ENCODE measurements at regions not wholly inside any gene's neighbourhood (a gene's known extent, or its start where the extent isn't known, plus 50 kb on each side); places are given as distances from the start of the nearest gene placed in this dataset.

DNA sequence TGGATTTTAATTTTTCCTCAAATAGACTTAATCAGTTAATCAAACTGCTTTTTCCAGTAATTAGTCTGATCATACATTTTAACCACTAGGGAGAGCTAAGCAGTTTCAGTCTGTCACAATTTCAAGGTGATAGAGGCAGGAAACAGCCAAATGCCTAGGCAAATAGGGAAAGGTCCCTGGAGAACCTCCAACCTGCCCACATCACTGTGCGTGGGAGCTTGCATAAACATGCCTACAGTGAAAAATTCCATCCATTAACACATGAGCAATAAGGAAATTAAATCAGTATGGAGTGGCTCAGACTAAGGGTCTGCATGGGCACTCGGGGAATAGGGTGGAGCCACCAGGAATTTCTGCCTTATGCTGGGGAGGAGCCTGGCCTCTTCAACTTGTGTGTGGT is 74.6 kb downstream of the AASDHPPT start:
- H3K27ac ChIP-seq, result peak overlapping the region; percentile 18 to 62
- H3K9me3 ChIP-seq, result no peaks in the 10 kb centered on the region
- no peaks in the 10 kb centered on the region for H3K4me1 ChIP-seq
- no peaks in the 10 kb centered on the region for H3K27me3 ChIP-seq
- intact Hi-C loops (cut with DNase I; ENCODE audit: low total_unique reads), result no loop called here
- no peak overlapping the region for H3K4me3 ChIP-seq
- TF ChIP-seq, protein P1, sequence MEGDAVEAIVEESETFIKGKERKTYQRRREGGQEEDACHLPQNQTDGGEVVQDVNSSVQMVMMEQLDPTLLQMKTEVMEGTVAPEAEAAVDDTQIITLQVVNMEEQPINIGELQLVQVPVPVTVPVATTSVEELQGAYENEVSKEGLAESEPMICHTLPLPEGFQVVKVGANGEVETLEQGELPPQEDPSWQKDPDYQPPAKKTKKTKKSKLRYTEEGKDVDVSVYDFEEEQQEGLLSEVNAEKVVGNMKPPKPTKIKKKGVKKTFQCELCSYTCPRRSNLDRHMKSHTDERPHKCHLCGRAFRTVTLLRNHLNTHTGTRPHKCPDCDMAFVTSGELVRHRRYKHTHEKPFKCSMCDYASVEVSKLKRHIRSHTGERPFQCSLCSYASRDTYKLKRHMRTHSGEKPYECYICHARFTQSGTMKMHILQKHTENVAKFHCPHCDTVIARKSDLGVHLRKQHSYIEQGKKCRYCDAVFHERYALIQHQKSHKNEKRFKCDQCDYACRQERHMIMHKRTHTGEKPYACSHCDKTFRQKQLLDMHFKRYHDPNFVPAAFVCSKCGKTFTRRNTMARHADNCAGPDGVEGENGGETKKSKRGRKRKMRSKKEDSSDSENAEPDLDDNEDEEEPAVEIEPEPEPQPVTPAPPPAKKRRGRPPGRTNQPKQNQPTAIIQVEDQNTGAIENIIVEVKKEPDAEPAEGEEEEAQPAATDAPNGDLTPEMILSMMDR (IDR thresholded peaks at IDR 0.05), result peak in 1 of 3 donors; percentile 15
- TF ChIP-seq POLR2AphosphoS5 (IDR thresholded peaks at IDR 0.05) (no peak), POLR2A (IDR thresholded peaks at IDR 0.05) (no peak)
- no peaks in the 10 kb centered on the region for H3K36me3 ChIP-seq
- DNase-seq (ENCODE audit: low spot score in 2 of 2), result no peak

DNA sequence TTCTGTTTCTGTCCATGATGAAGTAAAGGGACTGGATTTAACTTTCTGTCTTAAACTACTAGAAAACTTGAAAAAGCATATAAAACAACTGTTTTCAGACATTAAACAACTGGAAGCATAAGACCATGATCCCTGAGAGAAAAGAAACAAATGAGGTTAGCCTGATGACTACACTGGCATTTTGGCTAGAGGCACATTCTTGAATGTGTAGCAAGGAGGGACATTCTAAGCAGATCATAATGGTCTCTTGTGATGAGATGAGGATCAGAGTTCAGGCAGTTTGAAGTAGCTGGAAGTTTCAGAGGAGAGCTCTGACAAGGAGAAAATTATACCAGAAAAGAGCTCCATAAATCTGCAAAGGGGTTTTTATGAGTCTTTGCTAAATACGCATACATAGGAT is 75.4 kb downstream of the AASDHPPT start:
- H3K36me3 ChIP-seq, result no peaks in the 10 kb centered on the region
- intact Hi-C loops (cut with DNase I; ENCODE audit: low total_unique reads), result no loop called here
- H3K9me3 ChIP-seq, result no peaks in the 10 kb centered on the region
- no peaks in the 10 kb centered on the region for H3K27me3 ChIP-seq
- H3K4me1 ChIP-seq, result no peaks in the 10 kb centered on the region
- H3K4me3 ChIP-seq, result no peak overlapping the region
- TF ChIP-seq POLR2A (IDR thresholded peaks at IDR 0.05) (no peak), POLR2AphosphoS5 (IDR thresholded peaks at IDR 0.05) (no peak)
- TF ChIP-seq, protein P1 (IDR thresholded peaks at IDR 0.05), result no peak
- peak overlapping the region in 1 of 2 donors; percentile 18 for H3K27ac ChIP-seq
- no peak for DNase-seq (ENCODE audit: low spot score in 2 of 2)

DNA sequence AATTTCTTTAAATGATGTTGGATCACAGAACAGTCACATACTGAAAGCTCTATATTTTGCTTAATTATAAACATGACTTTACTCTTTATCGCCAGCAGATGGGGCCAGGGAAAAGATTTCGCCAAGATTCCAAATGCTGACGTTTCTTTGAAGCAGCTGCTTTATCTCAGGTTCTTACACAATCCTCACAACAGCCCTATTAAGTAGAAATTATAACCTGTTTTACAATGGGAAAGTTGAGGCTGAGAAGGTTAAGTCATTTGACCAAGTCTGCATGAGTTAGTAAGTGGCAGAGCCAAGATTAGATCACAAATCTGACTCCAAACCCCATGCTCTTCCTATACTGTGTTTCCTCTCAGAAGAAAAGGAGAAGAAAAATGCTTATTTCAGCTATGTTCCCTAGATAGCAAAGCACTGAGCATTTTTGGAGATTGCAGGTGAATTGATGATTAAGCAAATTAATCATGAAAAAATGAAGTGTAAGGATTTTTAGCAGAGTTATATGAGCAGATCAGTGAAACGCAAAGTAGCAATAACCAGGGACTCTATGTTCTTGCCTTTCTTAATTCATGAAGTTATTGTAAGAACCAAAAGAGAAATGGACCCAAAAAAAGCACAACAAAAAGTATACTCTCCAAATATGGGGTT is 79.0 kb downstream of the AASDHPPT start:
- DNase-seq (ENCODE audit: low spot score in 2 of 2), result no peak
- Histone ChIP-seq H3K27me3 (no peaks in the 10 kb centered on the region), H3K27ac (no peak overlapping the region), H3K36me3 (no peaks in the 10 kb centered on the region), H3K4me1 (no peaks in the 10 kb centered on the region), H3K4me3 (no peak overlapping the region), H3K9me3 (no peaks in the 10 kb centered on the region)
- intact Hi-C loops (cut with DNase I; ENCODE audit: low total_unique reads), result no loop called here
- TF ChIP-seq POLR2AphosphoS5 (IDR thresholded peaks at IDR 0.05), result no peak
- no peak for TF ChIP-seq POLR2A (IDR thresholded peaks at IDR 0.05)
- TF ChIP-seq, protein P1 (IDR thresholded peaks at IDR 0.05), result peak in 2 of 3 donors; percentile 37 to 39

DNA sequence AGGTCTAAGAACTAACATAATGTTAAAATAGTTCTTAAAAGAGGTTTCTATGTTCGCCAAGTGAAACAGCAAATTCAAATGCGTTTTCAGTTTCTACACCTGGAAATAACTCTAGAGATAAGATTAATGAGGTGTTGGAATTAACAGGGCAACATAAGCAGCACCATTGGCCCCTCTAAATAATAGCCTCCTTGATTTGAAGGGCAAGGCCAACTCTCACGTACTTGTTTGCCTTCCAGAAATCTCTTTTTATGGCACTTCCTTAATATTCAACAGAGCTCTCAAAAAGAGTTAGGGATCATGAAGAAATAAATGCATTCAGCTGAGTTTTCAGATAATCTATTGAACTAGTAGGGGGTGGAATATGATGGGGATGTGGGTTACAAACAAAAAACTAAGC is 80.9 kb downstream of the AASDHPPT start:
- no peaks in the 10 kb centered on the region for H3K4me1 ChIP-seq
- DNase-seq (ENCODE audit: low spot score in 2 of 2), result no peak
- no peaks in the 10 kb centered on the region for H3K9me3 ChIP-seq
- intact Hi-C loops (cut with DNase I; ENCODE audit: low total_unique reads), result no loop called here
- TF ChIP-seq, protein P1 (IDR thresholded peaks at IDR 0.05), result no peak
- no peak for TF ChIP-seq POLR2A (IDR thresholded peaks at IDR 0.05)
- TF ChIP-seq POLR2AphosphoS5 (IDR thresholded peaks at IDR 0.05), result no peak
- no peak overlapping the region for H3K27ac ChIP-seq
- H3K36me3 ChIP-seq, result no peaks in the 10 kb centered on the region
- H3K27me3 ChIP-seq, result no peaks in the 10 kb centered on the region
- no peak overlapping the region for H3K4me3 ChIP-seq

DNA sequence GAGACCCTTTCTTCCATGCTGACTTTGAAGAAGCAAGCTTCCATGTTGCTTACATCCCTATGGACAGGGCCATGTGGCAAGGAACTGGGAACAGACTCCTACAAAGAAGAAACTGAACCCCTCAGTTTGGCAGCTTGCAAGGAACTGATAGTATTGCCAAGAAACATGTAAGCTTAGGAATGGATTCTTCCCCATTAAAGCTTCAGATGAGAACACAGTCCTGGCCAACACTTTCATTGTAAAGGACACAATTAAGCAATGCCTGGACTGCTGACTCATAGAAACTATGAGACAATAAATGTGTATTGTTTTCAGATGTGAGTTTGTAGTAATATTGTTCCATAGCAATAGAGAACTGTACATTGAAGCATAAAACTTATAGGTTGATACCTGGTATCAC is 82.4 kb downstream of the AASDHPPT start:
- intact Hi-C loops (cut with DNase I; ENCODE audit: low total_unique reads), result no loop called here
- no peak overlapping the region for H3K27ac ChIP-seq
- H3K9me3 ChIP-seq, result no peaks in the 10 kb centered on the region
- no peak for DNase-seq (ENCODE audit: low spot score in 2 of 2)
- no peak overlapping the region for H3K4me3 ChIP-seq
- H3K4me1 ChIP-seq, result no peaks in the 10 kb centered on the region
- TF ChIP-seq, protein P1 (IDR thresholded peaks at IDR 0.05), result no peak
- no peak for TF ChIP-seq POLR2AphosphoS5 (IDR thresholded peaks at IDR 0.05)
- no peak for TF ChIP-seq POLR2A (IDR thresholded peaks at IDR 0.05)
- no peaks in the 10 kb centered on the region for H3K27me3 ChIP-seq
- no peaks in the 10 kb centered on the region for H3K36me3 ChIP-seq

Measured in breast epithelium (tissue), 4 donors.